Globus pallidus (tissue), 1 donor: ENCODE measurements at regions not wholly inside any gene's neighbourhood (a gene's known extent, or its start where the extent isn't known, plus 50 kb on each side); places are given as distances from the start of the nearest gene placed in this dataset.

Experiments used
- DNase-seq: peaks from one replicate; pipeline ENCODE4 v3.0.0-alpha.2; 2015; ENCODE audit warnings: low spot score

DNA sequence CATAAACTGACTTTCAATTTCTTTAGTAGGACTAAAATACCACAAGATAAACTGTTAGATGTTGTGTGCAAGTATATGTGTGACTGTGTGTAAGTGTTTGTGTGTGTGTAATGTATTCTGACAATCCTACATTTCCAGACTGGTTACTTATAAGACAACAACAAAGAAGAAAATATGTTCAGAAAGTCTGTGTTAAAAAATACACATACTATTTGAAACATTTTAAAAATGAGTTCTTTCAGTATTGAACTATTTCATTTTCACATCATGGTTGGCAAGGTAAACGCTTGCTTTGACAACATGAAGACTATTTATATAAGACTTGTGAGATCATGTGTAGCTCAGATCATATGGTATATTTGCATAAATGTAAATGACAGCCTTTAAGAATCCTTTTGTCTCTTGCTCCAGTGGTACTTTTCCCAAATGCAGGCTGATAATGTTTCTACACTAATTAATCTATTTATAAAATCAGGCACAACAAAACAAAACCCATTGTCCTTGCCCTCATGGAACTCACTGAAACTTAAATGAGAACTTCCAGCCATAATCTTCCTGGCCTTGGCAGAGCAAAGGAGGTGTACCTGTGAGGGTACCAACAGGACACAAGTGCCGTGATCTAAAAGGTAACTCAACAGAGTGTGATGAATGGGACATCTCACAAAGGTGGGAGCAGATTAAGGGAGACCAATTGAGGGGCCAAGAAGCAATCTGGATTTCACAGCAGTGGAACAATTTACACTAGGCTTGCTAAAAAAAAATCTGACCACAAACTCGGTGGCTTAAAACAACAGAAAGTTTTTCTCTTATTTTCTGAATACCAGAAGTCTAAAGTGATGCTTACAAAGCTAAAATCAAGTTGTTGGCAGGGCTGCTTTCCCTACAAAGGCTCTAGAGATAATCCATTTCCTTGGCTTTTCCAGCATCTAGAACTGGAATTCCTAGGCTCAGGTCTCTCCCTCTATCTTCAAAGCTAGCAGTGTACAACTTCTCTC, 349.0 kb downstream of the TBC1D4 start:
- no peak for DNase-seq

DNA sequence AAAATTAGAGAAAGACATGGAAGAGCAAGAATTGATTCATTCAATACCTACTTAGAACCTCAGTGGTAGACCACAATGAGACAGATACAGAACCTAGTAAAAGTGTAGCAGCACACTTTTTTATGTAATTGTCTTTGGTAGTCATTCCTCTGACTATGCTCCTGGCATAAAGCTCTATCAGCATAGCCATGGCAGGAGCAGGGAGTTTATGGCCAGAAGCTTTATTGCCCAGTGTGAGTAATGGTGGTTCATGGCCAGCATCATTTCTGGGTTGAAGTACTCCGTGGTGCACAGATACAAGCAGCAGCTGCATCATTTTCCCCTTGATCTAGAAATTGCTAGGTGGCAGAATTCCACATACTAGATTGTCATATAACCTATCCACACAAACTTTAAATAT, 352.6 kb downstream of the TBC1D4 start:
- no peak for DNase-seq

DNA sequence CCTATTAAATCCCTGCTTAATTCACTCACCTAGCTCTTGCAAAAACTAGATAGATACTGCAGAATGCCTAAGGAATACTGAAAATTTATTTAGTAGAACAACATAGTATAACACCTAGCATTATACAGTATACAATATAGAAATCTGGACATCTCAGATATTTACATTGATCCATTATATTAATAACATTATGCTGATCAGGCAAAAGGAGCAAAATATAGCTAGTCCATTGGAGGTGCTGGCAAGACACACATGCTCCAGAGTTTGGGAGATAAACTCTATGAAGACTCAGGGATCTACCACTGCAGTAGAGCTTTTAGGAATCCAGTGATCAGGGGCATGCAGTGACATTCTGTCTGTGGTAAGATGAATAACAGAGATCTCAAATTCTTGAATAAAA, 357.6 kb downstream of the TBC1D4 start:
- DNase-seq, result no peak

DNA sequence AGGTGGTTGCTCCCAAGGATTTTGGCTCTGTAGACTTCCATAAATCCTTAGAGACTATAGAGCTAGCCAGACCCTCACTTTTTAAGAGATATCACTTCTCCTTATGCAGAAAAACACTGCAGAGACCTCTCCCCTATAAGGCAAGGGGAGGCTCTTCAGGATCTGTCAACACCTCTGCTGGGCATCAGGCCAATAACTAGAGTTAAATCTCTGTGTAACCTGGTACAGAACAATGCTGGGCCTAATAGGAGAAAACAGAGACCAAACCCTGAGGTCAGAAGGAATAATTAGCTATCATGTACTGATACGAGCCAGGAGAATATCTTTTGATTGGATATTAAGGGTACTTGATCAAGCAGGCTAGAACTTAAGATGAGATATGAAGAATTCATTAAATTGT, 358.5 kb downstream of the TBC1D4 start:
- no peak for DNase-seq

DNA sequence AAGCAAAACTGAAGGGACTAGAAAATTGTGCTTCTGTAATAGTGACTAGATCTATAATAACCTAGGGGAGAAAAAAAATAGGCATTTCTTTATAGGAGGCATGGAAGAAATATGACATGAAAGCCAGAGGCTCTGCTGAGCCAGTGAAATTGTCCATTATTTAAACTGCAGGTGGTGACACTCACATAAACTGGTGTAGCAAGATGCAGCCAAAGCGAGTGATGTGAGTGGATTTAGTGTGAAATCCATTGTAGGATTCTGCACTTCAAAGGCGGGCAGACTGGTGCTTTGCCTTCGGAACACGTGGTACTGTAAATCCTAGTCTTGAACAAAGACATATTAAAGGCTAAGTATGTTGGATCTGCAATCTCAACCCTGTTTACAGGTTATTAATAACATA, 361.9 kb downstream of the TBC1D4 start:
- DNase-seq, result no peak

DNA sequence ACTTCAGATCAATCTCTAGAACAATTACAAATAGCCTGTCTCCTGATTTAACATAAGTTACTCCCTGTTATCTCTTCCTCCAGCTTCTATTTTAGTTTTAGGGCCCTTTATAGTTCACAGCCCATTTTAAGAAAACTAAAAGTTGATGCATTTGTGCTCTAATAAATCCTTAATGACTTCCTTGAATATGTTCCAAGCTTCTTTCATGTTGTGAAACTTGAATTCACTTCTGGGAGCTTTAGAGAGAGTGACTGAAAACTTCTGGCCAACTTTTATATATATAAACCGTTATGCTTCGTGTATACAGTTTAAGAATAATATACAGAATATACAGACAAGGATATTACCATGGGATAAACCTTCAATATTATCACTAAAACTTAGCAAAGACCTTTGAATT, 366.8 kb downstream of the TBC1D4 start:
- no peak for DNase-seq

DNA sequence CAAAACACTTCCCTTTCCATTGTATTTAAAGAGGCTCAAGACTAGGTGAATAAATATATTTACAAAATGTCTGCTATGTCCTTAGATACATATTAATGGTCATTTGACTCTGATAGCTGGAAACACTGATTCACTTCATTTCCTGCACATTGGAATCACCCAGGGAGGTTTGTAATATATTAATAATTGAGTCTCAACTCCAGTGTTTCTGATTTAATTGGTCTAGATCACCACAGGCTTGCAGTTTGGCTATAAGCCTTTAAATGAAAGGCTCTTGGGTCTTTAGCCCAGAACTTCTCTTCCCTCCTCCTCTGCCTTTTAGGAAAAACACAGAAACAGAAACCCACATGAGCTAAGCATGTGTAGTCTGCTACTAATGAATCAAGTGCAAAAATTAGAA, 378.0 kb downstream of the TBC1D4 start:
- no peak for DNase-seq

DNA sequence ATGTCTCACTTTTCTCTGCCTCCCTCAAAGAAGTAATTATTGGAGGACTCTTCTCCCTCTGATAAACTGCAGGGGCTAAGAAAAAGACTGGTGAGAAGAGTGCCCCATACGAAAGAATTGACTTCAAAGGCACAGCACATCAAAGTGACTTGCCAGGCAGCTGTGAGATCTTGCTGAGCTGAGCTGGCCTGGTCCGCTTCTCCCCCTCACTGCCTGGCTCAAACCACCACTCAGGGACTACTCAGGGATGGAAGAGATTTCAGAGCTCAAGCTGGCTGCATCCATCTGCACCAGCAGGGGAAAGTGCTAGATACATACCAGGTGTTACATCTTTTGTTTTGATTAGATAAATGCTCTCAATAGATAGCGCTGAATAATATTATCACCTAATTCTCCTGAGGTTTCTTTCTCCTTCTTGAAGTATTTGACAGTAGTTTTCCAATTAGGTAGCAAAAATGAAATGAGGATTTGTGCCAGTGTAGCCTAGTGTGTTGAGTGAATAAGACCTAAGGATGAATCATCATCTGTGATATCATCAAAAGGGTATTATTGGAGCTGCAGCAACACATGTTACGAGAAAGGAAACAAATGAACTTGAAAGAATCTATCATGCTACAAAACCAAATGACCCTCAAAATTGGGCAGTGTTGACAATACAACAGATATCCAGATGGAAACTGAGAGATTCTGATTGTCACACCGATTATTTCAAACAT, 379.8 kb downstream of the TBC1D4 start:
- no peak for DNase-seq

DNA sequence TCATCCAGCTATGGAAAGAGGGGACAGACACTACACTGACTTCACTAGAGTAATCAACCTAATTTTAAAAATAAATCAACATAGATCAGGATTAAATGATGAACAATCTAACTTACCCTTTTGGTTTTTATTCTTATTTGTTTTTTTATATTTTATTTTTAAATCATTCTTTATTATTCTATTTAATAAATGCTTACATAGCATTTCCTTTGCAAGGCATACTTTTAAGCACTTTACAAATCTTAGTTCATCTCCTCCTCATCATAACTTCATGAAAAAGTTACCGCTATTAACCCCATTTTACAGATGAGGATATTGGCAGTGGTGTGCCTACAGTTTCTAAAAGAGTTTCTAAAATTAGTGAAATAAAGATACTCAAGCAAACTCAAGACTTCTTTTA, 380.6 kb downstream of the TBC1D4 start:
- no peak for DNase-seq

DNA sequence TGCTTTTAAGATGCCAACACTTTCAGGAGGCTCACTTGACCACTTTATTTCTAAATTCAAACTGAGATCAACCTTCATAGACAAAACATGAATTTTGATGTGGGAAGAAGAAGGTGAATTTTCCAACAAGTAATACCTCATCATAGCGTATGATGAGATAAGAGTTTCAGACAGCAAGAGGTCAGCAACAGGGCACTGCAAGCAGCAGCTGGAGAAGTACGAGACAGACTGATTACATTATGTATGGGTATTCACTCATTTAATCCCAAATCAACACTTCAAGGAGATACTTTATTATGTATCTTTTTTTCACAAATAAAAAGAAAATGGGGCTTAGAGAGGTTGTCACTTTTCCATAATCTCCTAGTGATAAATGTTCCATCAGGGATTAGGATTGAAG, 389.8 kb downstream of the TBC1D4 start:
- no peak for DNase-seq

DNA sequence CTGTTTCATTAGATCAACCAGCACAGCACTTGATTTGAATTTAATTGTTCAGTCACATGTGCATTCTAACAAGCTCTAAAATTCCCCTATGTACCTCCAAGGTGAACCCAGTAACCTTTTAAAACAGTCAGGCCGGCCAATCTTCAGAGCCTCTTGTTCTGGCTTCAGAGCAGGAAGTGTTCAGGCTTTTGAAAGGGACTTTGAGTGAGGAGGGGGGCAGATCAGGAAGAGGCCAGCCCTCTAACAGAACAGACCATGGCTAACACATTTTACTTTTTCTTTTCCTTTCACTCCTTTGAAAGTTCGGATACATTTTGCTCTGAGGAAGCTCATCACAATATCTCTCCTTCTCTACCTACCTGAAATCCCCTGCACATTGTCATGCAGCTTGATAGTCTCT, 390.3 kb downstream of the TBC1D4 start:
- DNase-seq, result no peak

DNA sequence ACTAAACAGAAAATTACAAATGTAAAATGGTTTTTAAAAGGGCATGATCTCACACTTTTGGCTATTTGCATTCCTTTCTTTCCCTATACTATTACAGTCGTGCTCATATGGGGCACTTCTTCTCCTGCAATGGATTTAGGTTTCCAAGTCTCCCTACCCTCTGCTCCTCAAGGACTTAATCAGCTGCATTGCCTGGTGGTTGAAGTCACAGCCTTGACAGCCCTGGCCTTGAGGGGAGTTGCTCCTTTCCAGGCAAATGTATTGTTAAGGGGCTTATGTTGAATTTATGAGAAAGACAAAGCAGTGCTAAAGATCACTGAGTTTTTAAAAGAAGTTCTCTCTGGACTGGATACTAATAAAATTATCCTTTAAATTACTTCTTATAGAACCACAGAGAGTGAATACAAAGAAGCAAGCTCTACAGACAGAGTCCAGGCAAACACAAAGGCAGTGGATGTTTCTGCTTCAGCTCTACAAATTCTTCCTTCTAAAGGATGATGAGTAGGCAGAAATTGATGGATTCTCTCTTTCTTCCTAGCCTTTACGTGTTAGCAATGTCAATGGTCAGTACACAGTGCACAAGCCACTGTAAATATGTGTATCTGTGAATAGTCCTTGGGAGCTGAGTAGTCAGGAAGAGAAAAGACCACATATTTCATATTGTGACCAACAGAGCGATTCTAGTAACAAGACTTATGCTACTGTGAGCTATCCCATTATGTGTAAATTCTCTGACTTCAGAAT, 390.9 kb downstream of the TBC1D4 start:
- no peak for DNase-seq

DNA sequence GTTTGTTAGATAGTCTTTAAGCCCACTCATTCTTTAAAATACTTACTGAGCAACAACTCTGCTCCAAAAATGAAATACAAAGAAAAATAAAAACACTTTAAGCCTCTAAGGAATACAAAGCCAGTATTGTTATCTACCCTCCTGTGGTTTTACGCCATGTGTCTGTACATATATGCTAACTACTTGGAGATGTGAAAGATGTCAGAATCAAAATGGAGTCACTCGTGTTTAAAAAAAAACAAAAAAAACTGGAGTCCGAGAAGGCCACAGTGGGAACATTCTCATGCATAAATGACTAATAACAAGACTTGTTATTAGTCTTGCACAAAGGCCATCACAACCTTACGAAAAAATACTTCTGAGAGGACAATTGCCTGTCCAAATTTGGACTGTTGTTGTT, 393.1 kb downstream of the TBC1D4 start:
- no peak for DNase-seq

DNA sequence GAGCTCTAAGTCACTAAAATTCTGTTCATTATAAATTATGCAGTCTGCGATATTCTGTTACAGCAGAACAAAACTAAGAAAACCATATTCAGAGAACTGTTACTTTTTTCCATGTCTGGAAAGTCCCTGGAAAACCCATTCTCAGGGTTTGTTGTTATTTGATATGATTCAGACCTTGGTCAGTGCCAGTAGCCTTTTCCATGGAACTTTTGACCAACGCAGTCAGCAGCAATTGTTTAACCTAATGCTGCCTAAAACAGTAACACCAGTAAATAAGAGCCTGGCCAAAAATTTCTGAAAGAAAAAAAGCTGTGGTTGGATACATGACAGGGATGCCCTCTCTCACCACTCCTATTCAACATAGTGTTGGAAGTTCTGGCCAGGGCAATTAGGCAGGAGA, 402.7 kb downstream of the TBC1D4 start:
- no peak for DNase-seq

DNA sequence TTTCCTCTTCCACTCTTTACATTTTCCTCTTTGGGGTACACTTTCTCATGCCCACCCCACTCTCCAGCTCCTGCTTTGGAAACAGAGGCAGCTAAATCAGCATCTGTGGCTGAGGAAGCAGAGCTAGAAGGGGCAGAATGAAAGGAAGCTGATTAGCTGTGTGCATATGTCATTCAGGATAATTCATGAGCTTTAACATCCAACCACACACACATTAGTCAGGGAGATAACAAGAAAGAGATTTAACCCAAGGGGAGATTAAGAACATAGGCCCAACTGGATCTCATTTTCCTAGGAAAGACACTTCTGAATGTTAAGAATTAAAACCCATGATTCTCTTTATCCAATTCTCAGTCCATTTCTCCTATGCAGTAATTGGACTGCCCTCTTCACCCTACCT, 405.5 kb downstream of the TBC1D4 start:
- no peak for DNase-seq

DNA sequence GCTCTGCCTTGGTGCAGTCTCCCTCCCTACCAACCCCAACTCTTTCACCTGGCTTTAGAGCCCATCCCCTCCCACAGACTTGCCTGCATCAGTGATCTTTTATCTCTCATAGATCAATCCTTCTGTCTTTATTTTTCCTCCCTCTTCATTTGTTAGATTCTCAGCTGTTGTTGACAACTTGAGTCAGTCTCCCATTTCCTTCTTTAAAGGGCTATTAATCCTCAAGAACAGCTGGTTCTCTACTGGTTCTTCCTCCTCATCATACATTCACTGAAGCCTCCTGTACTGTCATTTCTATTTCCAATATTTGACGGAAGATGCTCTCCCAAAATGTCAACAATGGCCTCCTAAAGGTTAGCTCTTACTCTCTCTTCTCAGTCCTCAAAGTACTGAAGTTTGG, 408.2 kb downstream of the TBC1D4 start:
- DNase-seq, result no peak

DNA sequence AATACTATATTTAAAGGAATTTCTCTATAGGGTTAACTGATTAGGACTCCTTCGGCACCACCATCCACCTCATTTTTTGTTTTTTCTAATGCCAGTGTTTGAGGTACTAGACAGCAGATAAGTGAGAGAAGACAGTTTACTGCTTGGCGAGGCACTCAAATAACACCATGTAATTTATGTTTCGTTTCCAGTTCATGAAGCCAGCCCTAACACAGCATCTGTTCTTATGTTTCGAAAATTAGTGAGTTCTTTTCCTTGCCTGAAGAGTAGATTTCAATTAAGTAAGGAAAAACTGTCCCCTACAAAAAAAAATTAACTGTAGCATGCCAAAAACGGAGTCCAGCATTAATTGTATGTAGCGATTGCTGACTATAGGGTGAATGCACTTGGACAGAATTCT, 409.1 kb downstream of the TBC1D4 start:
- no peak for DNase-seq

DNA sequence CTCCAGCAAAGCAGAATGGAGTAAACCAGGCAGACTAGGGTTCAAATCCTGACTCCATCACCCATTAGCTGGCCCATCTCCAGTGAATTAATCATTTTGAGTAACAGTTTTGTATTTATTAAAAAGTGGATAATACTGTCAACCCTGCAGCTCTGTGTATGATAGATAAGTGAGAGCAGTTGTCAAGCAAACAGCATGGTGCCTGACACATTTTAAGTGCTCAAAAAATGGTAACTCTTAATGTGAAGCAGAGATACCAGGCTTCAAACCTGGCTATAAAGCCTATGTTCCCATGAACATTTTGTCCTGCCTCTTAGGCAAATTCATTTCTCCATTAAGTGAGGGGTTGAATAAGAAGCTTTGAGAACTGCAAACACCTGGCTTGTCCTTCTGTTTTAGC, 409.6 kb downstream of the TBC1D4 start:
- no peak for DNase-seq

DNA sequence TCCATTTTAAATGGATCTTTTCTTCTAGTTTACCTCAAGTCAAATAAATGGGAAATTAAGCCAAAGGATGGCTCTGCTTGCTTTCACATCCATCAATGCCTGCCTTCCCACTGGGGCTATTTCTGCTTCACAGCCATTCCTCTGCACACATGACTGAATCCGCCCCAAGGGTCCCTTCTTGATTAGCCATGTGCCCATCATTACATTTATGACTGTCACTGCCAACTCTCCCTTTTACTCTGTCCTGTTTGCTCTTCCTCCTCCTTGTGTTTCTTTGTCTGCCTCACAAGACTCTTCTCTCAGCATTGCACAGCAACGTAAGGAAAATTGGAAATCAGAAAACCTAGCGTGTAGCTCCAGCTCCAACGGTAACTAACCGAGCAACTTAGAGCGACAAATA, 410.2 kb downstream of the TBC1D4 start:
- DNase-seq, result no peak

DNA sequence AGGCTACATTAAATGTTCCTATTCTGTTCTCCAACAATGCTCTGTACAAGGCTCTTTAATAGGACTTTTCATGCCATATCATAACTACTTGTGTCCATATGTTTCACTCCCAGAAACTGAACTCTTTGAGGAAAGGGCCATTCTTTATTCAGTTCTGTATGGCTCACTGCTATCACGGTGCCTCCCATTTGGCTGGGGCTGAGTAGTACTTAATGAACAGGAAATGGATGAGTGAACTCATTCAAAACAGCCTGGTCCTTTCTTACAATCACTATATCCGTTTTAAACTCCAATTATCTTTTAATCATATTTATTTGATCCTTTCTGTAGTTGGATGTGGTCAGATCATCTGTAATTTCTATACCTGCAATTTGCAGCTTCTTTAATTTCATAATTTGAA, 410.6 kb downstream of the TBC1D4 start:
- no peak for DNase-seq

DNA sequence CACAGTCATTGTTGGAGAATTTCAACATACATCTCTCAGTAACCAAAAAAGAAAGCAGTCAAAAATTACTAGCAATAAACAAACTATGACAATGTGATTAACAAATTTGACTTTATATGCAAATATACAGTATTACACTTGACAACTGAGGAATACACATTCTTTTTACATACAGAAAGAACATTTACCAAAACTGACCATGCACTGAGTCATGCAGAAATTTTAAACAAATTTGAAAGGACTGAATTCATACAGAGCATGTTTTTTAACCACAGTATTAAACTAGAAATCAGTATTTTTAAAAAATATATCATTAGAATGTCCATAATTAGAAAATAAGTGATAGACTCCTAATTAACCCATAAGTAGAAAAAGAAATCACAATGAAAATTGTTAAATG, 420.1 kb downstream of the TBC1D4 start:
- no peak for DNase-seq

DNA sequence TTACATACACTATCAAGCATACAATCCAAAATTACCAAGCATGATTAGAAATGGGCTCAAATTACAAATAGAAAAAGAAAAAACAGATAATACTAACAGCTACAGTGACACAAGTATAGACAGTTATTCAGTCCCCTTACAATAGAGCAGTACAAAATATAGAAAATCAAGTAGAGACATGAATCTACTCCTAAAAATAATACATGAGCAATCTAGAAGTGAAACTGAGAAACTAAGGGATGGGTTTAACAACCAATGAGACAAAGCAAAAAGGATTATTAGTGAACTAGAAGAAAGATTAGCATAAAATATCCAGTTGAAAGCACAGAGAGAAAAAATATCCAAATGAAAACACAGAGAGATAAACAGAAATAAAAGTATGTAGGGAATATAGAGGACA, 426.7 kb downstream of the TBC1D4 start:
- DNase-seq, result no peak

DNA sequence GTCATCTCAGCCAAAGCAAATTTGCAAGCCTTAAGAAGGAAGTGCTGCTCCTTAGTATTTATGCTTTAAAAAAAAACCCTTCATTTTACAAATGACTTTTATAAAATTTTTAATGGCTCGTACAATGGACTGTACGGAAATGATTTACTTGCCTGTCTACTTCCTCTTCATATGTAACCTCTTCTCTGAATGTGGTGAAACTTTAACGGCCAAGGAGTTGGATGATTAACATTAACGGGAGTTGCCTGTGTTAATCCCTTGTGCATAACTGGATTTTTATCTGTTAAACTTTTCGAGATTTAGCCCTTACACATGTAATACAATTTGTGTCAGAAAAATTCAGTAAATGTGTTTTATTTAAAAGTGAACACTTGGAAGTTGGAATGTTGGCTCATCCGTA, 429.4 kb downstream of the TBC1D4 start:
- no peak for DNase-seq
